GM12801 (cell line): ENCODE measurements at regions not wholly inside any gene's neighbourhood (a gene's known extent, or its start where the extent isn't known, plus 50 kb on each side); places are given as distances from the start of the nearest gene placed in this dataset.

Experiments used
- CTCF ChIP-seq: IDR thresholded peaks from one replicate; pipeline ENCODE4 v1.5.1; 2011; ENCODE audit warnings: control low read depth; ENCODE audit not compliant: insufficient read length; ENCODE audit errors: extremely low read depth

- no peak for TF ChIP-seq CTCF
Observed at GRCh38 chr2:59566739-59567138, 986.7 kb downstream of the BCL11A start.

DNA sequence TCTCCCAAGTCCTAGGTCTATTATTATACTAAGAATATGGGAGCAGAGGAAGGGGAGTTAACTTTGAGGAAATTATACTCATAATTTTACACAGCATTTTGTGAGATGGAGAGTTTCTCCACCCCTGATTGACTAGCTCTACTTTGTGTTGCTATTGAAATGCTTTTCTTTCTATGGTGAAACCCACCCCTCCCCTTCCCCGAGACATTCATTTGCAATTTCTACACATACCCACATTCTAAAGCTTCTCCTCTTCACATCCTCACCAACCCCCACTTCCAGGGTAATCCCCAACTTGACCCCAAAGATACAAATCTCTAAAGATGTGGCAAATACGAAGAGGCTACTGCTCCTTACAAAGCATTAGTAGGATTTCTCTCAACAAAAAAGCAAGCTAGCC is 992.2 kb downstream of the BCL11A start:
- TF ChIP-seq CTCF: no peak

- no peak for TF ChIP-seq CTCF
Observed at GRCh38 chr2:59560769-59561168, 992.7 kb downstream of the BCL11A start.

GRCh38 chr2:59540864-59541263 is 1012.6 kb downstream of the BCL11A start:
- no peak for TF ChIP-seq CTCF

- no peak for TF ChIP-seq CTCF
Observed at GRCh38 chr2:59538398-59538911, 1015.0 kb downstream of the BCL11A start.

- TF ChIP-seq CTCF: no peak
Observed at GRCh38 chr2:59532808-59533207, 1020.6 kb downstream of the BCL11A start.

DNA sequence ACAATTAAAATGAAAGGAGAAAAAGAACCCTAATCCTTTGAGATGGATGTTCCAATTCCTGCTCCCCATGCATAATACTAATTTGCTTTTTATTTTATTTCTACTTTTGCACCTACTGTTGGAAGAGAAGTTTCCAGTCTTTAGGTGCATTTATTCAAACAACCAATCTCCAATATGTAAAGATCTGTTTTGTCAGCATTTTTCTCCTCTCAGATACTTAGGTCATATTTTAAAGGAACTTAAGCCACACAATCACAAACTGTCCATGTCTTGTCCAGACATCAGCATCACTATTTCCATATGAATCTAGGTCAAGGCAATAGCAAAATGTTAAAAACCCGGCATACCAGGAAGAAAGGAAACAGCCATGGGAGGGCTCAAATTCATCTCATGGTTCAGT is 1023.2 kb downstream of the BCL11A start:
- TF ChIP-seq CTCF: no peak

GRCh38 chr2:59529726-59530125 is 1023.7 kb downstream of the BCL11A start:
- no peak for TF ChIP-seq CTCF
